Heart right ventricle (tissue), 16 donors: ENCODE measurements at regions not wholly inside any gene's neighbourhood (a gene's known extent, or its start where the extent isn't known, plus 50 kb on each side); places are given as distances from the start of the nearest gene placed in this dataset.

Source experiments
- ATAC-seq, 8 donors: fragments of 200-7000 bp; cut with Tn5 transposase; one replicate each; pipeline ENCODE4 v1.9.1; 2020; ENCODE audit warnings: mild to moderate bottlenecking in 8 of 8, moderate library complexity in 8 of 8, moderate number of reproducible peaks in 1 of 8
- DNase-seq, 2 donors: peaks; one replicate each; pipeline ENCODE4 v3.0.0-alpha.2; 2020
- H3K27ac ChIP-seq, 10 donors: fragments of 200-600 bp; sonication (generic) in 2 of 10; one replicate each; pipeline versions ENCODE4 v1.5.0 to v1.8.0; 2020 to 2022; ENCODE audit warnings: mild to moderate bottlenecking in 3 of 10
- H3K27me3 ChIP-seq, 7 donors: fragments of 200-600 bp; one replicate each; pipeline ENCODE4 v1.8.0; 2021 to 2022; ENCODE audit warnings: mild to moderate bottlenecking in 2 of 7
- H3K36me3 ChIP-seq, 9 donors: fragments of 200-600 bp; sonication (generic) in 1 of 9; one replicate each; pipeline versions ENCODE4 v1.5.0 to v1.8.0; 2020 to 2022; ENCODE audit warnings: mild to moderate bottlenecking in 2 of 9
- H3K4me1 ChIP-seq, 9 donors: fragments of 200-600 bp; sonication (generic) in 1 of 9; one replicate each; pipeline versions ENCODE4 v1.5.0 to v1.8.0; 2020 to 2022; ENCODE audit warnings: mild to moderate bottlenecking in 4 of 9
- H3K4me3 ChIP-seq, 10 donors: fragments of 200-600 bp; sonication (generic) in 2 of 10; one replicate each; pipeline versions ENCODE4 v1.5.0 to v1.8.0; 2020 to 2022; ENCODE audit warnings: mild to moderate bottlenecking in 7 of 10, moderate library complexity in 2 of 10
- H3K9me3 ChIP-seq, 11 donors: fragments of 200-600 bp in 10 of 11; sonication (generic) in 2 of 11; one replicate each; pipeline versions ENCODE4 v1.5.0 to v1.8.0; 2013 to 2022; ENCODE audit warnings: mild to moderate bottlenecking in 2 of 11, control low read depth in 1 of 11, moderate library complexity in 1 of 11
- CTCF ChIP-seq, 9 donors: fragments of 200-600 bp; sonication (generic) in 2 of 9; IDR thresholded peaks; one replicate each; pipeline versions ENCODE4 v1.5.0 to v1.8.0; 2021 to 2022; ENCODE audit warnings: antibody characterized with exemption in 9 of 9, mild to moderate bottlenecking in 5 of 9, moderate library complexity in 1 of 9
- WGBS, 2 donors: extraction: QIAGEN DNeasy Blood & Tissue Kit; methylation state at CpG; one replicate each; pipeline ENCODE4 v1.1.7; 2013; ENCODE audit warnings: inconsistent platforms in 1 of 2; 5-methylcytosine and 5-hydroxymethylcytosine counted together
- intact Hi-C, 10 donors: fragments of 100-400 bp; cut with DNase I; formaldehyde crosslinking; loops; one replicate each; pipeline versions ENCODE4 v1.11.1 to v1.14.2; 2022
- donor health status: Arrhythmogenic right ventricular cardiomyopathy.
- donor health status: ischemic (EF 13 %, LVEDD 7.1; RV severe dilation, severe dysfunction).
- donor health status: healthy with polysubstance abuse.
- donor health status: DM: no; HTN: yes; CAD: no.
- donor health status: DM: no; HTN: no; CAD: no.
- donor health status: ischemic (EF 25% LVEDD 6.9; RV normal size, moderate dysfunction).
- donor health status: ischemic (EF 25% LVEDD 5.7; RV mildly dilated, moderate dysfunction).
- donor health status: healthy.
- donor health status: DM: yes; HTN: yes; CAD: no.
- donor health status: Ischemic cardiomyopathy.
- donor health status: ischemic (EF 35%, LVEDD 5.7; RV mildly dilated, moderate dysfunction).
- donor health status: nonischemic (EF 11% LVEDD 7.7; RV severe dilation, severe dysfunction).
- donor health status: DM: yes; HTN: yes; CAD: no.
- donor health status: PGD.
- donor health status: ischemic (EF 29% LVEDD 5.4; RV normal size, mild dysfunction).
- donor health status: nonischemic (EF 23%, LVEDD 6.1; RV moderate dilation, normal function).

GRCh38 chr18:1581581-1581980 is 676.9 kb downstream of the ADCYAP1 start:
- H3K27ac ChIP-seq, result no peak overlapping the region
- intact Hi-C loops, result loop anchor here in 9 of 10 donors (5.0 to 10.0 kb wide), 8 partner anchors 83 to 963 kb away; no protein-coding TSS in a partner anchor
- no peak for DNase-seq
- no peaks in the 10 kb centered on the region for H3K9me3 ChIP-seq
- no peaks in the 10 kb centered on the region for H3K36me3 ChIP-seq
- H3K27me3 ChIP-seq, result peaks cover 0 to 8% (median 4%) of the 10 kb centered on the region in 7 donors
- peaks cover 0 to 7% (median 0%) of the 10 kb centered on the region in 9 donors for H3K4me1 ChIP-seq
- 58 to 67% methylated on average over 1 of the region's 1 CpG for WGBS, 2 donors
- no peak for TF ChIP-seq CTCF (IDR thresholded peaks at IDR 0.05)
- no peak overlapping the region for H3K4me3 ChIP-seq
- no peak for ATAC-seq

GRCh38 chr18:1585881-1586488 is 681.3 kb downstream of the ADCYAP1 start:
- ATAC-seq, result peak in 2 of 8 donors; percentile 51 to 76
- no peak overlapping the region for H3K4me3 ChIP-seq
- H3K4me1 ChIP-seq, result no peaks in the 10 kb centered on the region

GRCh38 chr18:1593091-1593490 is 688.4 kb downstream of the ADCYAP1 start:
- H3K27me3 ChIP-seq, result no peaks in the 10 kb centered on the region
- H3K4me3 ChIP-seq, result no peak overlapping the region
- no peaks in the 10 kb centered on the region for H3K9me3 ChIP-seq
- intact Hi-C loops, result loop anchor here in 1 of 10 donors (10.0 kb wide), 1 partner anchor 202 kb away; no protein-coding TSS in a partner anchor
- no peak overlapping the region for H3K27ac ChIP-seq
- no peak for DNase-seq
- no peak for TF ChIP-seq CTCF (IDR thresholded peaks at IDR 0.05)
- no peak for ATAC-seq
- no peaks in the 10 kb centered on the region for H3K4me1 ChIP-seq
- 51 to 80% methylated on average over 3 of the region's 3 CpGs for WGBS, 2 donors
- no peaks in the 10 kb centered on the region for H3K36me3 ChIP-seq

More at GRCh38 chr18:1585881-1586488, 681.3 kb downstream of the ADCYAP1 start:
- Histone ChIP-seq H3K9me3 (no peaks in the 10 kb centered on the region), H3K27ac (no peak overlapping the region), H3K27me3 (peaks cover 0 to 8% (median 0%) of the 10 kb centered on the region in 7 donors), H3K36me3 (no peaks in the 10 kb centered on the region)
- intact Hi-C loops, result loop anchor here (5.0 to 10.0 kb wide), 9 partner anchors 79 to 961 kb away; no protein-coding TSS in a partner anchor
- peak in 8 of 9 donors; percentile 30 to 69 (median 60) for TF ChIP-seq CTCF (IDR thresholded peaks at IDR 0.05)
- DNase-seq, result no peak
- 2% methylated on average over 7 of the region's 7 CpGs for WGBS, 2 donors

GRCh38 chr18:1595195-1595594 is 690.5 kb downstream of the ADCYAP1 start:
- Histone ChIP-seq H3K4me1 (no peaks in the 10 kb centered on the region), H3K4me3 (no peak overlapping the region), H3K27me3 (no peaks in the 10 kb centered on the region), H3K9me3 (no peaks in the 10 kb centered on the region), H3K27ac (no peak overlapping the region), H3K36me3 (no peaks in the 10 kb centered on the region)
- WGBS, 2 donors, result 15% methylated on average over 1 of the region's 1 CpG
- ATAC-seq, result no peak
- no peak for TF ChIP-seq CTCF (IDR thresholded peaks at IDR 0.05)
- intact Hi-C loops, result loop anchor here in 1 of 10 donors (10.0 kb wide), 1 partner anchor 200 kb away; no protein-coding TSS in a partner anchor
- DNase-seq, result no peak
